ENCODE measurements at regions not wholly inside any gene's neighbourhood (a gene's known extent, or its start where the extent isn't known, plus 50 kb on each side); places are given as distances from the start of the nearest gene placed in this dataset.
"Not testable (repeated sequence)": the region's sequence is repeated elsewhere in the genome, so short reads cannot be mapped to it uniquely, and the experiment has no call there.

DNA sequence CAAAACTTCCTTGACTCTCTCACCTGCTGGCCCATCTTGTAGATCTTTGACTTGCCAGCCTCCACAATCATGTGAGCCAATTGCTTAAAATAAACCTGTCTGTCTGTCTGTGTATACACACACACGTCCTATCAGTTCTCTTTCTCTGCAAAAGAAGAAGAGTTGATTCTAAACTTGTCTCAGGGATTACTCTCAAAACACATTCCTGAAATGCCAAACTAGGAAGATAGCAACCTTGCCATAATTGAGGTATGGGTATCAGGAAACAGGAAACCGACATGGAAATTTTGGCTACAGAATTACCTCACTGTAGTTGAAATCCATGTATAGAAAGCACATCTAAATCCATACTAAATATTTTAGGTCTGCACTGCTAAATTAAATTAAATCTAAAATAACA is 483.4 kb downstream of the PLK2 start:
- peaks cover 2% of the 10 kb centered on the region for H3K9me3 Mint-ChIP-seq (ENCODE audit: unreplicated experiment)
- CTCF ChIA-PET, result no interaction called here
- intact Hi-C loops (cut with micrococcal nuclease; ENCODE audit: unreplicated experiment), result no loop called here
- H3K36me3 Mint-ChIP-seq (ENCODE audit: insufficient read depth, unreplicated experiment), result no peaks in the 10 kb centered on the region
- Histone ChIP-seq H3K27me3 (replicated peaks; ENCODE audit: control insufficient read depth, insufficient read depth, low read length) (no peaks in the 10 kb centered on the region), H3K36me3 (ENCODE audit: control insufficient read depth, insufficient read depth, low read length) (no peaks in the 10 kb centered on the region), H3K9me3 (peaks cover 11% of the 10 kb centered on the region; the same call in 1 of the 2 replicates), H3K4me1 (peaks cover 8% of the 10 kb centered on the region), H3K4me3 (ENCODE audit: low read depth, low read length) (no peak overlapping the region)
- POLR2A ChIA-PET, result no interaction called here
- H3K4me3 Mint-ChIP-seq (ENCODE audit: unreplicated experiment), result no peak overlapping the region
- no peak for TF ChIP-seq CTCF (IDR thresholded peaks at IDR 0.05; ENCODE audit: insufficient read depth in 1 of 2, low read depth in 1 of 2, low read length in 1 of 2, severe bottlenecking in 1 of 2, unreplicated experiment in 1 of 2)
- no peaks in the 10 kb centered on the region for H3K4me1 Mint-ChIP-seq (ENCODE audit: low read depth, unreplicated experiment)
- BruUV-seq (replicated peaks), result no TSS peak
- no peaks in the 10 kb centered on the region for H3K27me3 Mint-ChIP-seq (ENCODE audit: insufficient read depth, unreplicated experiment)
- no peak overlapping the region for H3K27ac Mint-ChIP-seq (ENCODE audit: unreplicated experiment)
- no peak for DNase-seq

DNA sequence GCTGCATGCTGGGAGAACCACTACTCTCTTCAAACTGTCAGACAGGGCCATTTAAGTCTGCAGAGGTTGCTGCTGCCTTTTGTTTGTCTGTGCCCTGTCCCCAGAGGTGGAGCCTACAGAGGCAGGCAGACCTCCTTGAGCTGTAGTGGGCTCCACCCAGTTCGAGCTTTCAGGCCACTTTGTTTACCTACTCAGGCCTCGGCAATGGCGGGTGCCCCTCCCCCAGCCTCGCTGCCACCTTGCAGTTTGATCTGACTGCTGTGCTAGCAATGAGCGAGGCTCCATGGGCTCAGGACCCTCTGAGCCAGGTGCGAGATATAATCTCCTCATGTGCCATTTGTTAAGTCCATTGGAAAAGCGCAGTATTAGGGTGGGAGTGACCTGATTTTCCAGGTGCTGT is 487.8 kb downstream of the PLK2 start:
- H3K27me3 Mint-ChIP-seq (ENCODE audit: insufficient read depth, unreplicated experiment); H3K4me1 ChIP-seq; POLR2A ChIA-PET; H3K4me3 ChIP-seq (ENCODE audit: low read depth, low read length); H3K36me3 Mint-ChIP-seq (ENCODE audit: insufficient read depth, unreplicated experiment); H3K27me3 ChIP-seq (replicated peaks; ENCODE audit: control insufficient read depth, insufficient read depth, low read length); BruUV-seq (replicated peaks); H3K4me1 Mint-ChIP-seq (ENCODE audit: low read depth, unreplicated experiment); intact Hi-C loops (cut with micrococcal nuclease; ENCODE audit: unreplicated experiment); H3K4me3 Mint-ChIP-seq (ENCODE audit: unreplicated experiment); H3K27ac Mint-ChIP-seq (ENCODE audit: unreplicated experiment); DNase-seq; CTCF ChIA-PET; H3K36me3 ChIP-seq (ENCODE audit: control insufficient read depth, insufficient read depth, low read length): not testable (repeated sequence)
- H3K9me3 ChIP-seq, result peaks cover 11% of the 10 kb centered on the region; the same call in 1 of the 2 replicates
- H3K9me3 Mint-ChIP-seq (ENCODE audit: unreplicated experiment), result peaks cover 16% of the 10 kb centered on the region

DNA sequence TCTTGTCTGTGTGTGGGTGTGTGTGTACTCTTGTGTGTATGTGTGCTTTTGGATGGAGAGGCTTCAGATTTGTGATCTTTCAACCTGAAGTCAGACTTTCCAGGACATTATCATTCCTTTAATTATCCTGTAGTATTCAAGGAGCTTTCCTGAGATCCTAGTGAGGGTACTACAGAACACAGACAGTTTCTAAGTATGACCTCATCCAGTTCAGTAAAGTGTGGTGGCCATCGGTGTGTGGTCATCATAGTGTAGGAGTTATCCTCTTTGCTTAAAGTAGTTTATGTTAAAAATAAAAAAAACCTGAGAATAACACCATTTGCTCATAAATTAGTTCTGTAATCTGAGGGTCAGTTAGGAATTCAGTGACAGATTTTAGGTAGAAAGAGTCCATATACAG is 478.0 kb upstream of the ACTBL2 start:
- no peak overlapping the region for H3K4me3 Mint-ChIP-seq (ENCODE audit: unreplicated experiment)
- Histone ChIP-seq H3K4me1 (no peaks in the 10 kb centered on the region), H3K9me3 (0 out of 2 replicates have a peak, but pooled peaks cover 1% of the 10 kb centered on the region), H3K4me3 (ENCODE audit: low read depth, low read length) (no peak overlapping the region), H3K27me3 (replicated peaks; ENCODE audit: control insufficient read depth, insufficient read depth, low read length) (no peaks in the 10 kb centered on the region), H3K36me3 (ENCODE audit: control insufficient read depth, insufficient read depth, low read length) (no peaks in the 10 kb centered on the region)
- ChIA-PET POLR2A (interaction anchor here (0.6 kb wide), 1 partner anchor 516 kb away, joined by 3 read pairs; no protein-coding TSS in a partner anchor), CTCF (no interaction called here)
- intact Hi-C loops (cut with micrococcal nuclease; ENCODE audit: unreplicated experiment), result no loop called here
- H3K27me3 Mint-ChIP-seq (ENCODE audit: insufficient read depth, unreplicated experiment), result no peaks in the 10 kb centered on the region
- no peak overlapping the region for H3K27ac Mint-ChIP-seq (ENCODE audit: unreplicated experiment)
- H3K36me3 Mint-ChIP-seq (ENCODE audit: insufficient read depth, unreplicated experiment), result no peaks in the 10 kb centered on the region
- peaks cover 19% of the 10 kb centered on the region for H3K9me3 Mint-ChIP-seq (ENCODE audit: unreplicated experiment)
- BruUV-seq (replicated peaks), result no TSS peak
- TF ChIP-seq CTCF (IDR thresholded peaks at IDR 0.05; ENCODE audit: insufficient read depth in 1 of 2, low read depth in 1 of 2, low read length in 1 of 2, severe bottlenecking in 1 of 2, unreplicated experiment in 1 of 2), result no peak
- no peak for DNase-seq
- H3K4me1 Mint-ChIP-seq (ENCODE audit: low read depth, unreplicated experiment), result no peaks in the 10 kb centered on the region

DNA sequence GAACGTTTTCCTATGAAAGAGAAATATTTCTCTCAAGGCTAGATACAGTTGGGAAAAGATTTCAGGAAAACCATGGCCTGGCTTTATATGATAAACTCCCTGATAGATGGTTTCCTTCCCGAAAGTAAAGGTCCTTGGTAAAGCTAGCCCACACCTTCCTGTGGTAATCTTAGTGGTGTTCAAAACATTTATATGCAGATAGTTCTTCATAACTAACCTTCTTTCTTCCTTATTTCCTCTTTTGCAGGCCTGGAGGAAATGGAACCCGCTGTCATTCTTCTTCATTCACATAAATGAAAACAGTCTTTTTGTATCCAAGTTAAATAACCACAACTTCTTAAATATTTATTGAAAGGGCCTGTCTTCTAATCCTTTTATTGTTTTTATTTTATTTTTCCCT is 474.0 kb upstream of the ACTBL2 start:
- no TSS peak for BruUV-seq (replicated peaks)
- Histone ChIP-seq H3K4me1 (no peaks in the 10 kb centered on the region), H3K4me3 (ENCODE audit: low read depth, low read length) (no peak overlapping the region), H3K9me3 (no peaks in the 10 kb centered on the region), H3K27me3 (replicated peaks; ENCODE audit: control insufficient read depth, insufficient read depth, low read length) (no peaks in the 10 kb centered on the region), H3K36me3 (ENCODE audit: control insufficient read depth, insufficient read depth, low read length) (no peaks in the 10 kb centered on the region)
- Mint-ChIP-seq H3K27ac (ENCODE audit: unreplicated experiment) (no peak overlapping the region), H3K36me3 (ENCODE audit: insufficient read depth, unreplicated experiment) (no peaks in the 10 kb centered on the region), H3K4me3 (ENCODE audit: unreplicated experiment) (no peak overlapping the region), H3K4me1 (ENCODE audit: low read depth, unreplicated experiment) (no peaks in the 10 kb centered on the region), H3K27me3 (ENCODE audit: insufficient read depth, unreplicated experiment) (no peaks in the 10 kb centered on the region), H3K9me3 (ENCODE audit: unreplicated experiment) (no peaks in the 10 kb centered on the region)
- CTCF ChIA-PET, result no interaction called here
- DNase-seq, result no peak
- intact Hi-C loops (cut with micrococcal nuclease; ENCODE audit: unreplicated experiment), result no loop called here
- POLR2A ChIA-PET, result no interaction called here
- no peak for TF ChIP-seq CTCF (IDR thresholded peaks at IDR 0.05; ENCODE audit: insufficient read depth in 1 of 2, low read depth in 1 of 2, low read length in 1 of 2, severe bottlenecking in 1 of 2, unreplicated experiment in 1 of 2)
